ENCODE measurements at regions not wholly inside any gene's neighbourhood (a gene's known extent, or its start where the extent isn't known, plus 50 kb on each side); places are given as distances from the start of the nearest gene placed in this dataset.

DNA sequence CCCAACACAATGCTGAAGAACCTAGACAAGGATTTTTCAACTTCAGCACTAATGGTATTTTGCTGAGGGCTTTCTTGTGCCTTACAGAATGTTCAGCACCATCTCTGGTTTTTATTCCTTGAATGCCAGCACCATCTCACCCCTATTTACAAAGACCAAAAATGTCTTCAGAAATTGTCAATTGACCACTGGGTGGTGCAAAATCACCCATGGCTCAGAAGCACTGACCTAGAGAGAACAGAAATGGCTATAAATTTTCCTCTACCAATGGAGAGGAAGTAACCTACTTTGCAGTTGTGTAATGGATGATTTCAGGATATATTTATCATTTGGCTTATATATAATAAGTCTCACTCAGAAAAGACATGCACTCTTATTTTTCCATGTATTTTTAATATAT is 431.0 kb upstream of the IRAK1BP1 start:
- no peak for TF ChIP-seq POLR2A (IDR thresholded peaks at IDR 0.05)
- TF ChIP-seq, protein P1, sequence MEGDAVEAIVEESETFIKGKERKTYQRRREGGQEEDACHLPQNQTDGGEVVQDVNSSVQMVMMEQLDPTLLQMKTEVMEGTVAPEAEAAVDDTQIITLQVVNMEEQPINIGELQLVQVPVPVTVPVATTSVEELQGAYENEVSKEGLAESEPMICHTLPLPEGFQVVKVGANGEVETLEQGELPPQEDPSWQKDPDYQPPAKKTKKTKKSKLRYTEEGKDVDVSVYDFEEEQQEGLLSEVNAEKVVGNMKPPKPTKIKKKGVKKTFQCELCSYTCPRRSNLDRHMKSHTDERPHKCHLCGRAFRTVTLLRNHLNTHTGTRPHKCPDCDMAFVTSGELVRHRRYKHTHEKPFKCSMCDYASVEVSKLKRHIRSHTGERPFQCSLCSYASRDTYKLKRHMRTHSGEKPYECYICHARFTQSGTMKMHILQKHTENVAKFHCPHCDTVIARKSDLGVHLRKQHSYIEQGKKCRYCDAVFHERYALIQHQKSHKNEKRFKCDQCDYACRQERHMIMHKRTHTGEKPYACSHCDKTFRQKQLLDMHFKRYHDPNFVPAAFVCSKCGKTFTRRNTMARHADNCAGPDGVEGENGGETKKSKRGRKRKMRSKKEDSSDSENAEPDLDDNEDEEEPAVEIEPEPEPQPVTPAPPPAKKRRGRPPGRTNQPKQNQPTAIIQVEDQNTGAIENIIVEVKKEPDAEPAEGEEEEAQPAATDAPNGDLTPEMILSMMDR (IDR thresholded peaks at IDR 0.05) = no peak
